NCI-H2029 (cell line): ENCODE measurements at regions not wholly inside any gene's neighbourhood (a gene's known extent, or its start where the extent isn't known, plus 50 kb on each side); places are given as distances from the start of the nearest gene placed in this dataset.
"Not testable (repeated sequence)": the region's sequence is repeated elsewhere in the genome, so short reads cannot be mapped to it uniquely, and the experiment has no call there.

ENCODE experiments used
- DNase-seq: peaks from one replicate; lab custom pipeline; 2025; lab: John Stamatoyannopoulos, UW

- DNase-seq, result no peak
Measured at GRCh38 chr4:179586460-179586859, 2144.2 kb upstream of the AGA start.

- no peak for DNase-seq
Measured at GRCh38 chr4:179595671-179596410, 2153.6 kb upstream of the AGA start.

- no peak for DNase-seq
Measured at GRCh38 chr4:179596621-179597020, 2154.4 kb upstream of the AGA start.

GRCh38 chr4:179597301-179597700 lies 2155.1 kb upstream of the AGA start:
- DNase-seq, result no peak

- no peak for DNase-seq
Measured at GRCh38 chr4:179601671-179602070, 2159.4 kb upstream of the AGA start.

- DNase-seq, result no peak
Measured at GRCh38 chr4:179605196-179605595, 2163.0 kb upstream of the AGA start.

GRCh38 chr4:179607003-179607402 lies 2164.8 kb upstream of the AGA start:
- DNase-seq, result no peak

- no peak for DNase-seq
Measured at GRCh38 chr4:179615704-179616103, 2173.5 kb upstream of the AGA start.

- DNase-seq, result no peak
Measured at GRCh38 chr4:179618966-179619365, 2176.7 kb upstream of the AGA start.

GRCh38 chr4:179624768-179625181 lies 2182.5 kb upstream of the AGA start:
- DNase-seq, result no peak

- no peak for DNase-seq
Measured at GRCh38 chr4:179625406-179625805, 2183.2 kb upstream of the AGA start.

- DNase-seq, result no peak
Measured at GRCh38 chr4:179626687-179627086, 2184.4 kb upstream of the AGA start.

- no peak for DNase-seq
Measured at GRCh38 chr4:179631321-179631720, 2189.1 kb upstream of the AGA start.

GRCh38 chr4:179634862-179635261 lies 2192.6 kb upstream of the AGA start:
- DNase-seq, result no peak

GRCh38 chr4:179662522-179662921 lies 2220.3 kb upstream of the AGA start:
- no peak for DNase-seq

- no peak for DNase-seq
Measured at GRCh38 chr4:179663641-179664429, 2221.6 kb upstream of the AGA start.

- no peak for DNase-seq
Measured at GRCh38 chr4:179664430-179665027, 2222.3 kb upstream of the AGA start.

GRCh38 chr4:179666226-179666625 lies 2224.0 kb upstream of the AGA start:
- no peak for DNase-seq

GRCh38 chr4:179671609-179672008 lies 2229.4 kb upstream of the AGA start:
- no peak for DNase-seq

- DNase-seq, result no peak
Measured at GRCh38 chr4:179678093-179678814, 2236.0 kb upstream of the AGA start.

GRCh38 chr4:179683661-179684060 lies 2241.4 kb upstream of the AGA start:
- DNase-seq, result not testable (repeated sequence)

GRCh38 chr4:179692222-179692621 lies 2250.0 kb upstream of the AGA start:
- DNase-seq, result no peak
